H1 (cell line): ENCODE measurements at regions not wholly inside any gene's neighbourhood (a gene's known extent, or its start where the extent isn't known, plus 50 kb on each side); places are given as distances from the start of the nearest gene placed in this dataset.

Experiments
- BACH1 ChIP-seq: IDR thresholded peaks from 2 replicates; pipeline ENCODE4 v1.6.1; 2012; ENCODE audit warnings: low read length, improper control_type of control experiment
- JUN ChIP-seq: IDR thresholded peaks from 2 replicates; pipeline ENCODE4 v1.6.1; 2011; ENCODE audit warnings: low read depth, mild to moderate bottlenecking, improper control_type of control experiment, low read length
- RFX5 ChIP-seq: IDR thresholded peaks from 2 replicates; pipeline ENCODE4 v1.6.1; 2011; ENCODE audit warnings: low read depth, low read length, improper control_type of control experiment, borderline replicate concordance
- SP4 ChIP-seq: IDR thresholded peaks from 2 replicates; pipeline ENCODE4 v1.6.1; 2012; ENCODE audit warnings: low read length, inconsistent platforms
- TF ChIP-seq, protein P1 (sequence below), 3 experiments: IDR thresholded peaks; 1 replicate in 2 of 3; 2 replicates in 1 of 3; pipeline versions ENCODE4 v1.5.1 to v1.6.1; 2011; ENCODE audit warnings: low read length in 3 of 3, mild to moderate bottlenecking in 3 of 3, inconsistent platforms in 2 of 3, low read depth in 1 of 3, moderate library complexity in 1 of 3; ENCODE audit not compliant: insufficient read depth in 1 of 3; ENCODE audit errors: control extremely low read depth in 1 of 3

- TF ChIP-seq, protein P1, sequence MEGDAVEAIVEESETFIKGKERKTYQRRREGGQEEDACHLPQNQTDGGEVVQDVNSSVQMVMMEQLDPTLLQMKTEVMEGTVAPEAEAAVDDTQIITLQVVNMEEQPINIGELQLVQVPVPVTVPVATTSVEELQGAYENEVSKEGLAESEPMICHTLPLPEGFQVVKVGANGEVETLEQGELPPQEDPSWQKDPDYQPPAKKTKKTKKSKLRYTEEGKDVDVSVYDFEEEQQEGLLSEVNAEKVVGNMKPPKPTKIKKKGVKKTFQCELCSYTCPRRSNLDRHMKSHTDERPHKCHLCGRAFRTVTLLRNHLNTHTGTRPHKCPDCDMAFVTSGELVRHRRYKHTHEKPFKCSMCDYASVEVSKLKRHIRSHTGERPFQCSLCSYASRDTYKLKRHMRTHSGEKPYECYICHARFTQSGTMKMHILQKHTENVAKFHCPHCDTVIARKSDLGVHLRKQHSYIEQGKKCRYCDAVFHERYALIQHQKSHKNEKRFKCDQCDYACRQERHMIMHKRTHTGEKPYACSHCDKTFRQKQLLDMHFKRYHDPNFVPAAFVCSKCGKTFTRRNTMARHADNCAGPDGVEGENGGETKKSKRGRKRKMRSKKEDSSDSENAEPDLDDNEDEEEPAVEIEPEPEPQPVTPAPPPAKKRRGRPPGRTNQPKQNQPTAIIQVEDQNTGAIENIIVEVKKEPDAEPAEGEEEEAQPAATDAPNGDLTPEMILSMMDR (IDR thresholded peaks at IDR 0.05; ENCODE audit: control extremely low read depth in 1 of 3, insufficient read depth in 1 of 3, low read depth in 1 of 3, low read length in 3 of 3): no peak
- TF ChIP-seq SP4 (no peak), BACH1 (no peak), RFX5 (no peak), JUN (no peak)
These were observed 60.9 kb upstream of the JDP2 start (continued) for GRCh38 chr14:75366963-75367362.
